Kidney (tissue), 13 donors: ENCODE measurements at regions not wholly inside any gene's neighbourhood (a gene's known extent, or its start where the extent isn't known, plus 50 kb on each side); places are given as distances from the start of the nearest gene placed in this dataset.
A peak's percentile ranks its signal among the peaks of the same experiment; 100 is the strongest.

Source experiments
- DNase-seq, 5 donors: peaks; one replicate each; pipeline ENCODE4 v3.0.0-alpha.2; 2013 to 2020
- FAIRE-seq: peaks from 2 replicates; lab custom pipeline; 2012; peaks lifted over from hg19 to GRCh38; lab: Jason Lieb, UNC
- H3K27ac ChIP-seq, 2 donors: one replicate each; pipeline ENCODE4 v1.7.0; 2013; ENCODE audit warnings: low read depth in 2 of 2, low read length in 2 of 2, inconsistent platforms in 1 of 2
- H3K27me3 ChIP-seq: one replicate; pipeline ENCODE4 v1.7.1; 2013; ENCODE audit warnings: low read length, inconsistent platforms; ENCODE audit not compliant: control insufficient read depth, insufficient read depth
- H3K36me3 ChIP-seq, 3 donors: one replicate each; pipeline versions ENCODE4 v1.7.0 to v1.7.1; 2013; ENCODE audit warnings: low read length in 3 of 3, control low read depth in 1 of 3, inconsistent platforms in 1 of 3; ENCODE audit not compliant: insufficient read depth in 3 of 3, control insufficient read depth in 2 of 3
- H3K4me1 ChIP-seq, 3 donors: one replicate each; pipeline versions ENCODE4 v1.7.0 to v1.7.1; 2013; ENCODE audit warnings: low read length in 3 of 3, inconsistent platforms in 1 of 3, low read depth in 1 of 3; ENCODE audit not compliant: control insufficient read depth in 2 of 3, insufficient read depth in 2 of 3
- H3K4me3 ChIP-seq, 3 donors: one replicate each; pipeline versions ENCODE4 v1.7.0 to v1.8.1; 2013; ENCODE audit warnings: low read length in 3 of 3, control low read depth in 1 of 3, inconsistent platforms in 1 of 3
- H3K9ac ChIP-seq, 3 donors: one replicate each; pipeline versions ENCODE4 v1.7.0 to v1.7.1; 2013; ENCODE audit warnings: low read length in 3 of 3, control low read depth in 1 of 3, inconsistent platforms in 1 of 3
- H3K9me3 ChIP-seq, 3 donors: one replicate each; pipeline versions ENCODE4 v1.7.0 to v1.7.1; 2013; ENCODE audit warnings: low read length in 3 of 3, control low read depth in 1 of 3, inconsistent platforms in 1 of 3; ENCODE audit not compliant: control insufficient read depth in 2 of 3, insufficient read depth in 1 of 3
- CTCF ChIP-seq: IDR thresholded peaks from 3 replicates; pipeline ENCODE4 v1.5.1; 2012; ENCODE audit warnings: mild to moderate bottlenecking, moderate library complexity, borderline replicate concordance; ENCODE audit not compliant: insufficient read depth; ENCODE audit errors: extremely low read depth
- intact Hi-C: fragments of 100-400 bp; cut with DNase I; formaldehyde crosslinking; loops from one replicate; pipeline ENCODE4 v1.11.1; 2022
- donor health status: control.
- donor health status: control.
- donor health status: control.
- donor health status: control.
- donor health status: control.
- donor health status: DM: yes; HTN: yes; CAD: no.
- donor health status: Normal renal cell carcinoma (clear cell type).

DNA sequence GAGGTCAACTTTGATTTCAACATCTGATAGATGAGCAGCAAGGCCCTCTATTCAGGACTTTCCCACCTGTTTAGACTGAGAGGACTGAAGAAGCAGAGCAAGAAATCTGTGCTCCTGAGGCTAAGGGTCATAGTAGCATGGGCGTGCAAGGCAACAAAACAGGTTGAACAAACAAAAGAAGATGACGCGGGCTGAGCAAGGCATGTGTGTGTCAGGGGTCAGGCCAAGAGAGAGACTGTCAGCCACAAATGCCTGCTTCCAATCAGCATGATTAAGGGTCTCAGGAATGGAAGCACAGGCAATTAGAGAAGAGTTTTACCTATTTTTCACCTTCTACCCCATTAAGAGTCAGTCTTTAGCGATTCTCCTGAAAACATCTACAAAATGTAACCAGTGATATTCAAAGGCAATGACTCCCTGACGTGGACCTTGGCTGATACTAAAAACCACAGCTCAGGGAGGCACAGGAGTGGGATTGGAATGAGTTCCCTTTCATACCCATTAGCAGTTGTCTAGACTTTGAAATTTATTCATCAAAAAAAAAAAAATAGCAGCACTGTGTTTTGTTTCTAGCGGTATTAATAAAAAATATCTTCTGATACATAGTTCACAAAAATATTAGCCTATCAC, 81.9 kb downstream of the DYNAP start:
- FAIRE-seq: no peak
- no peak overlapping the region for H3K27ac ChIP-seq
- no peak overlapping the region for H3K4me3 ChIP-seq
- TF ChIP-seq CTCF: no peak
- no peaks in the 10 kb centered on the region for H3K4me1 ChIP-seq
- intact Hi-C loops: loop anchor here (10.0 kb wide), 1 partner anchor 312 kb away; no protein-coding TSS in a partner anchor
- peaks cover 0 to 5% (median 0%) of the 10 kb centered on the region in 3 donors for H3K9me3 ChIP-seq
- no peak overlapping the region for H3K9ac ChIP-seq
- DNase-seq: no peak
- H3K36me3 ChIP-seq: no peaks in the 10 kb centered on the region
- no peaks in the 10 kb centered on the region for H3K27me3 ChIP-seq

- TF ChIP-seq CTCF: no peak
- H3K4me3 ChIP-seq: no peak overlapping the region
- DNase-seq (no peak), FAIRE-seq (no peak)
- no peaks in the 10 kb centered on the region for H3K4me1 ChIP-seq
- H3K27me3 ChIP-seq: no peaks in the 10 kb centered on the region
- H3K9me3 ChIP-seq: peaks cover 0 to 5% (median 0%) of the 10 kb centered on the region in 3 donors
- no peaks in the 10 kb centered on the region for H3K36me3 ChIP-seq
- no peak overlapping the region for H3K9ac ChIP-seq
- intact Hi-C loops: loop anchor here (10.0 kb wide), 1 partner anchor 311 kb away; no protein-coding TSS in a partner anchor
- no peak overlapping the region for H3K27ac ChIP-seq
Measured at GRCh38 chr18:54673936-54674335, 82.9 kb downstream of the DYNAP start.

GRCh38 chr18:54675076-54675475, 84.0 kb downstream of the DYNAP start:
- intact Hi-C loops: loop anchor here (10.0 kb wide), 1 partner anchor 310 kb away; no protein-coding TSS in a partner anchor
- TF ChIP-seq CTCF: no peak
- no peak for FAIRE-seq

More at GRCh38 chr18:54675076-54675475, 84.0 kb downstream of the DYNAP start:
- H3K9ac ChIP-seq: no peak overlapping the region
- DNase-seq: peak in 2 of 5 donors; percentile 22 to 40
- no peaks in the 10 kb centered on the region for H3K4me1 ChIP-seq
- no peaks in the 10 kb centered on the region for H3K27me3 ChIP-seq
- H3K4me3 ChIP-seq: no peak overlapping the region
- no peaks in the 10 kb centered on the region for H3K36me3 ChIP-seq
- peaks cover 0 to 5% (median 0%) of the 10 kb centered on the region in 3 donors for H3K9me3 ChIP-seq
- no peak overlapping the region for H3K27ac ChIP-seq
